GM12878 (cell line): ENCODE measurements at regions not wholly inside any gene's neighbourhood (a gene's known extent, or its start where the extent isn't known, plus 50 kb on each side); places are given as distances from the start of the nearest gene placed in this dataset.

Source experiments
- ATAC-seq: fragments of 200-7000 bp; cut with Tn5 transposase; 3 replicates; pipeline ENCODE4 v1.9.1; 2020; ENCODE audit warnings: mild to moderate bottlenecking, moderate library complexity
- BruUV-seq: library from RNA; stranded (reverse); fragments of 400-500 nt; replicated peaks from 2 replicates; lab custom pipeline; 2021; lab: Mats Ljungman, UMichigan
- CTCF ChIA-PET: fragments of 300-600 bp; sonication (Branson Sonifier 250); formaldehyde crosslinking; extraction: SDS; loops from one replicate; lab custom pipeline; 2021; ENCODE audit warnings: inconsistent platforms; lab: Yijun Ruan, JAX
- POLR2A ChIA-PET: fragments of 350-600 bp; formaldehyde crosslinking; extraction: SDS; loops from one replicate; lab custom pipeline; 2021; ENCODE audit warnings: inconsistent platforms; lab: Charles Lee
- RAD21 ChIA-PET: fragments of 300-600 bp; sonication (Branson Sonifier 250); formaldehyde crosslinking; loops from one replicate; lab custom pipeline; 2023; ENCODE audit warnings: antibody characterized with exemption; ENCODE audit not compliant: unreplicated experiment; lab: Charles Lee
- SMC1A ChIA-PET: fragments of 300-600 bp; sonication (Branson Sonifier 250); formaldehyde crosslinking; loops from one replicate; lab custom pipeline; 2023; ENCODE audit not compliant: unreplicated experiment, uncharacterized antibody; lab: Charles Lee
- DNase-seq: peaks from one replicate; pipeline ENCODE4 v3.0.0-alpha.2; 2011; ENCODE audit warnings: low read depth, low spot score
- FAIRE-seq: peaks from 3 replicates; lab custom pipeline; 2011; peaks lifted over from hg19 to GRCh38; lab: Jason Lieb, UNC
- H2AFZ ChIP-seq: 2 replicates; pipeline ENCODE4 v1.6.0; 2011; ENCODE audit warnings: low read depth, low read length, control low read depth; ENCODE audit not compliant: control insufficient read depth
- H3K27ac ChIP-seq: 2 replicates; pipeline ENCODE4 v1.5.1; 2011; ENCODE audit warnings: control low read depth; ENCODE audit not compliant: control insufficient read depth, insufficient read depth
- H3K27me3 ChIP-seq, 2 experiments: replicated peaks in 1 of 2; 2 replicates each; pipeline versions ENCODE4 v1.6.0 to v1.6.1; 2011; ENCODE audit warnings: low read length in 1 of 2; ENCODE audit not compliant: control insufficient read depth in 2 of 2, insufficient read depth in 2 of 2
- H3K36me3 ChIP-seq, 2 experiments: 2 replicates each; pipeline ENCODE4 v1.5.1; 2011; ENCODE audit warnings: low read length in 1 of 2; ENCODE audit not compliant: control insufficient read depth in 2 of 2, insufficient read depth in 2 of 2
- H3K4me1 ChIP-seq: 2 replicates; pipeline ENCODE4 v1.6.1; 2011; ENCODE audit warnings: mild to moderate bottlenecking, low read length, moderate library complexity, mixed read lengths; ENCODE audit not compliant: control insufficient read depth, insufficient read depth
- H3K4me2 ChIP-seq: 2 replicates; pipeline ENCODE4 v1.6.0; 2011; ENCODE audit warnings: control low read depth; ENCODE audit not compliant: control insufficient read depth, insufficient read depth
- H3K4me3 ChIP-seq: fragments of 200-600 bp; sonication (generic); 2 replicates; pipeline ENCODE4 v1.5.1; 2016
- H3K79me2 ChIP-seq: 2 replicates; pipeline ENCODE4 v1.6.0; 2011; ENCODE audit warnings: low read length; ENCODE audit not compliant: control insufficient read depth, insufficient read depth
- H3K9ac ChIP-seq: 2 replicates; pipeline ENCODE4 v1.8.0; 2011; ENCODE audit warnings: low read length, control low read depth, mixed read lengths; ENCODE audit not compliant: control insufficient read depth, insufficient read depth
- H3K9me3 ChIP-seq: replicated peaks from 3 replicates; pipeline ENCODE4 v1.5.1; 2011; ENCODE audit warnings: mild to moderate bottlenecking, low read length; ENCODE audit not compliant: control insufficient read depth, insufficient read depth
- H4K20me1 ChIP-seq: 2 replicates; pipeline ENCODE4 v1.6.0; 2011; ENCODE audit not compliant: control insufficient read depth, insufficient read depth
- CHD1 ChIP-seq: IDR thresholded peaks from 2 replicates; pipeline ENCODE4 v1.6.1; 2012; ENCODE audit warnings: low read depth, low read length, improper control_type of control experiment
- HDAC6 ChIP-seq: fragments of 200-600 bp; sonication (generic); IDR thresholded peaks from one replicate; pipeline ENCODE4 v1.8.0; 2017; ENCODE audit warnings: antibody characterized with exemption; ENCODE audit not compliant: unreplicated experiment
- HDGF ChIP-seq: fragments of 450-650 bp; IDR thresholded peaks from 2 replicates; pipeline ENCODE4 v1.6.1; 2016; ENCODE audit warnings: antibody characterized with exemption
- KAT2A ChIP-seq: conservative IDR thresholded peaks from 2 replicates; pipeline ENCODE4 v1.6.1; 2011; ENCODE audit warnings: low read depth, low read length; ENCODE audit not compliant: control insufficient read depth
- SUPT20H ChIP-seq: IDR thresholded peaks from 2 replicates; pipeline ENCODE4 v1.6.1; 2011; ENCODE audit warnings: low read depth, mild to moderate bottlenecking, low read length, moderate library complexity, borderline replicate concordance; ENCODE audit not compliant: control insufficient read depth
- TARDBP ChIP-seq: IDR thresholded peaks from 2 replicates; pipeline ENCODE4 v1.6.1; 2016; ENCODE audit warnings: borderline replicate concordance
- TCF7 ChIP-seq: IDR thresholded peaks from 2 replicates; pipeline ENCODE4 v1.6.1; 2014; ENCODE audit warnings: antibody characterized with exemption, borderline replicate concordance
- ZBED1 ChIP-seq: IDR thresholded peaks from 2 replicates; pipeline ENCODE4 v1.6.1; 2016; ENCODE audit warnings: borderline replicate concordance
- WGBS: methylation state at CpG from one replicate; pipeline ENCODE4 v1.1.6; 2016; ENCODE audit warnings: low lambda C conversion rate; ENCODE audit not compliant: insufficient replicate concordance, insufficient coverage; ENCODE audit errors: missing lambda C conversion rate; 5-methylcytosine and 5-hydroxymethylcytosine counted together
- in situ Hi-C: fragments of 300-500 bp; cut with MboI; formaldehyde crosslinking; loops from 9 replicates; pipeline ENCODE4 v1.14.3; 2018; ENCODE audit warnings: mixed read lengths
- intact Hi-C: fragments of 100-400 bp; cut with micrococcal nuclease; formaldehyde crosslinking; loops from one replicate; pipeline ENCODE4 v1.14.2; 2022; ENCODE audit not compliant: unreplicated experiment
- TF ChIP-seq, protein P1 (sequence below): fragments of 450-650 bp; IDR thresholded peaks from 2 replicates; pipeline ENCODE4 v1.6.1; 2016; ENCODE audit warnings: mild to moderate bottlenecking

DNA sequence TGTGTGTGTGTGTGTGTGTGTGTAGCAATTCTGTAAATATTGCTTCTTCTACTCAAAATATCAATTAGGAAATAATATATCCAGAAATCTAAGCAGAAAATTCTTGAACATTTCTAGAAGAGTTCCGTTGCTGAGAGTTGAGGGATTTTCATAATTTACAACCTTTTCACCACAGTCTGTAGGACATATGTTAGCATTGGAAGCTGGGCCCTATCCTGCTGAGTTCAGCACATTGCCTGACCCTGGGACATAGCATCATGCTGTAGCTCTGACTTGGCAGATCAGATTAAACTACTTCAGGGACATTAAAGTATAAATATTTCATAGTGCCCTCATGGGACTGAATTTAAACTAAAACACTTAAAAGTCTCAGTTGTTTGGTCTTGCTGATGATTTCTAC is 129.2 kb upstream of the KCNH7 start:
- BruUV-seq: no TSS peak
- Histone ChIP-seq H3K4me3 (no peak overlapping the region), H3K79me2 (no peaks in the 10 kb centered on the region), H3K36me3 (no peaks in the 10 kb centered on the region), H3K27me3 (no peaks in the 10 kb centered on the region), H3K9me3 (no peaks in the 10 kb centered on the region), H3K4me1 (no peaks in the 10 kb centered on the region), H2AFZ (no peak overlapping the region), H3K9ac (no peak overlapping the region), H3K27ac (no peak overlapping the region), H3K4me2 (no peak overlapping the region), H4K20me1 (no peaks in the 10 kb centered on the region)
- FAIRE-seq (no peak), DNase-seq (no peak), ATAC-seq (no peak)
- TF ChIP-seq KAT2A (no peak), TARDBP (no peak), CHD1 (no peak), TCF7 (no peak), ZBED1 (no peak), SUPT20H (no peak), HDAC6 (no peak), HDGF (no peak)
- TF ChIP-seq, protein P1, sequence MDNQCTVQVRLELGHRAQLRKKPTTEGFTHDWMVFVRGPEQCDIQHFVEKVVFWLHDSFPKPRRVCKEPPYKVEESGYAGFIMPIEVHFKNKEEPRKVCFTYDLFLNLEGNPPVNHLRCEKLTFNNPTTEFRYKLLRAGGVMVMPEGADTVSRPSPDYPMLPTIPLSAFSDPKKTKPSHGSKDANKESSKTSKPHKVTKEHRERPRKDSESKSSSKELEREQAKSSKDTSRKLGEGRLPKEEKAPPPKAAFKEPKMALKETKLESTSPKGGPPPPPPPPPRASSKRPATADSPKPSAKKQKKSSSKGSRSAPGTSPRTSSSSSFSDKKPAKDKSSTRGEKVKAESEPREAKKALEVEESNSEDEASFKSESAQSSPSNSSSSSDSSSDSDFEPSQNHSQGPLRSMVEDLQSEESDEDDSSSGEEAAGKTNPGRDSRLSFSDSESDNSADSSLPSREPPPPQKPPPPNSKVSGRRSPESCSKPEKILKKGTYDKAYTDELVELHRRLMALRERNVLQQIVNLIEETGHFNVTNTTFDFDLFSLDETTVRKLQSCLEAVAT: no peak
- intact Hi-C loops (no loop called here), in situ Hi-C loops (no loop called here)
- RAD21 ChIA-PET: no interaction called here
- CTCF ChIA-PET: no interaction called here
- POLR2A ChIA-PET: no interaction called here
- SMC1A ChIA-PET: no interaction called here
- 0% methylated on average over 1 of the region's 1 CpG for WGBS
